ENCODE measurements at regions not wholly inside any gene's neighbourhood (a gene's known extent, or its start where the extent isn't known, plus 50 kb on each side); places are given as distances from the start of the nearest gene placed in this dataset.

DNA sequence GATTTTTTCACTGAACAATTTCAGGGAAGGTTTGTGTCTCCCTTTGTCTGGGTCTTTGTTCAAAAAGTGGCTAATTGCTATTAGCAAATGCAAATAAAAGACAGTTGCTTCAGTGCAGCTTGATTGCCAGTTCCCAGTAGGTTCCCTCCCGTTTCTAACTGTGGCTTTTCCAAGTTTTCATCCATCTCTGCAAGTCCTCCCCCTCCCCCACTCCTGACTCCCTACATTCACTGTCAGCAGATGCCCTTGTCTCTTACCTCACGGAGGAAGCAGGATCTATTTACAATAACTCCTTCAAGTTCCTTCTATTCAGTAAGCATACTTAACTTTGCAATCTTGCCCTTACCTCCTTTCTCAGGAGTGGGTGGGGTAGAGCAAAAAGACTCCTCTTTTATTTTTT, 55.4 kb upstream of the SCEL start:
- Histone ChIP-seq H3K4me1 (ENCODE audit: control insufficient read depth, insufficient read depth, low read length) (peaks cover 11% of the 10 kb centered on the region), H3K27me3 (ENCODE audit: control insufficient read depth, insufficient read depth, low read length) (peaks cover 17% of the 10 kb centered on the region)

DNA sequence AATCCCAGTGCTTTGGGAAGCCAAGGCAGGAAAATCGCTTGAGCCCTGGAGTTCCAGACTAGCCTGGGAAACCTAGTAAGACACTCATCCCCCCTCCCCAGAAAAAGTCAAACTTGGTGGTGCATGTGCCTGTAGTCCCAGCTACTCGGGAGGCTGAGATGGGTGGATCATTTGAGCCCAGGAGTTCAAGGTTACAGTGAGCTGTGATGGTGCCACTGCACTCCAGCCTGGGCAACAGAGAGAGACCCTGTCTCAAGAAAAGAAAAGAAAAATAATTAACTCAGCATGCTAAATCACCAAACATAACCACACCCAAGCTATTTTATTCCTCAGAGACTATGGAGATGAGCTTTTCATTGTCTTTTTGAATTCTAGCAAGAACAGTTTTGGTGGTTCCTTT, 56.2 kb upstream of the SCEL start:
- Histone ChIP-seq H3K9ac (ENCODE audit: low read depth, low read length) (no peak overlapping the region), H3K27me3 (ENCODE audit: control insufficient read depth, insufficient read depth, low read length) (peaks cover 17% of the 10 kb centered on the region), H3K36me3 (ENCODE audit: insufficient read depth, low read length) (no peaks in the 10 kb centered on the region), H3K9me3 (replicated peaks; ENCODE audit: low read length) (no peaks in the 10 kb centered on the region), H3K4me3 (ENCODE audit: low read length) (no peak overlapping the region), H3K4me2 (ENCODE audit: low read length) (no peak overlapping the region), H3K4me1 (ENCODE audit: control insufficient read depth, insufficient read depth, low read length) (peaks cover 11% of the 10 kb centered on the region)

More for the DNA sequence above, 55.4 kb upstream of the SCEL start:
- no peak overlapping the region for H3K9ac ChIP-seq (ENCODE audit: low read depth, low read length)
- no peaks in the 10 kb centered on the region for H3K9me3 ChIP-seq (replicated peaks; ENCODE audit: low read length)
- H3K4me2 ChIP-seq (ENCODE audit: low read length) = no peak overlapping the region
- H3K36me3 ChIP-seq (ENCODE audit: insufficient read depth, low read length) = no peaks in the 10 kb centered on the region
- no peak overlapping the region for H3K4me3 ChIP-seq (ENCODE audit: low read length)

DNA sequence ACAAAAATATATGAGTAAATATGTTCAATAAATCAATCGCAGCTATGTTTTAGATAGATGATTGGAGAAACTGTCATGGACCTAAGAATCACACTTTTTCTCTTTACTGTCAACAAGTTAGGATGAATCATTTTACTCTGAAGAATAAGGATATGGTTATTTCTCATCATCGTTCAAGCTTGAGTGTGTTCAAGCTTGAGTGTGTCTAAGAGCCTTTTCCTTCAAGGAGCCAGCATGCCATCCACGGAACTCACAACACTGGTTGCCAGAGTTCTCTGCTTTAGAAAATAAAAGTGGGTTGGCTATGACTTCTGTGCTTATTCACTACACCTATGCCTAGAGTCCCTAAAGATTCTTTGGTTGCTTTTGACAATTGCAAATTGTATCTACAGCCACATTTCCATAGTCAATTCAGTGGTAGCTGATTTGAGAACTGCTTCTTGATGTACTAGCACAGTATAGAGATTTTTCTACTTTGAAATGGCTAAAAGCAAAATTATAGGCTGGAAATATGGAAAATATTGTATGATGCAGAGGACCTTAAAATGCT, 58.1 kb upstream of the SCEL start:
- peaks cover 17% of the 10 kb centered on the region for H3K27me3 ChIP-seq (ENCODE audit: control insufficient read depth, insufficient read depth, low read length)
- no peaks in the 10 kb centered on the region for H3K36me3 ChIP-seq (ENCODE audit: insufficient read depth, low read length)
- peak overlapping the region; percentile 32 for H3K9ac ChIP-seq (ENCODE audit: low read depth, low read length)
- no peaks in the 10 kb centered on the region for H3K9me3 ChIP-seq (replicated peaks; ENCODE audit: low read length)
- H3K4me1 ChIP-seq (ENCODE audit: control insufficient read depth, insufficient read depth, low read length) = peaks cover 11% of the 10 kb centered on the region
- peak overlapping the region; percentile 80 for H3K4me2 ChIP-seq (ENCODE audit: low read length)
- H3K4me3 ChIP-seq (ENCODE audit: low read length) = no peak overlapping the region

DNA sequence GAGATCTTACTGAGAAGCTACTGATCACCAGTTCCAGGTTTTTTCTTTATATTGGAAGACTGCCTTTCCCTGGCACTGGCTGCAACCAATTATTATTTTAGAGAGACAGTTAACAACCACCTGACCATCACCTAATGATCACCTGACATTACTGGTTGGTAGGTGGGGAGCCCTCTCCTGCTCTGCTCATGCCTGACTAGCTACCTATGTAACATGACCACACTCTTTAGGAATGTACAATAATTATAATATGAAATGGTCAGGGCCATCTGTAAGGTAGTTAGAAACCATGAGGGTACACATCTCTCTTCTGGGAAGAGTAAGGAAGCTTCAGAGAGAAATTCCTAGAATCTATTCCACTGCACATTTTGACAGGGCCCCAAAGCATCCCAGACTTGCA, 59.0 kb upstream of the SCEL start:
- Histone ChIP-seq H3K4me1 (ENCODE audit: control insufficient read depth, insufficient read depth, low read length) (peaks cover 11% of the 10 kb centered on the region), H3K27me3 (ENCODE audit: control insufficient read depth, insufficient read depth, low read length) (peaks cover 19% of the 10 kb centered on the region), H3K36me3 (ENCODE audit: insufficient read depth, low read length) (no peaks in the 10 kb centered on the region), H3K4me2 (ENCODE audit: low read length) (no peak overlapping the region), H3K9ac (ENCODE audit: low read depth, low read length) (no peak overlapping the region), H3K9me3 (replicated peaks; ENCODE audit: low read length) (no peaks in the 10 kb centered on the region), H3K4me3 (ENCODE audit: low read length) (no peak overlapping the region)

DNA sequence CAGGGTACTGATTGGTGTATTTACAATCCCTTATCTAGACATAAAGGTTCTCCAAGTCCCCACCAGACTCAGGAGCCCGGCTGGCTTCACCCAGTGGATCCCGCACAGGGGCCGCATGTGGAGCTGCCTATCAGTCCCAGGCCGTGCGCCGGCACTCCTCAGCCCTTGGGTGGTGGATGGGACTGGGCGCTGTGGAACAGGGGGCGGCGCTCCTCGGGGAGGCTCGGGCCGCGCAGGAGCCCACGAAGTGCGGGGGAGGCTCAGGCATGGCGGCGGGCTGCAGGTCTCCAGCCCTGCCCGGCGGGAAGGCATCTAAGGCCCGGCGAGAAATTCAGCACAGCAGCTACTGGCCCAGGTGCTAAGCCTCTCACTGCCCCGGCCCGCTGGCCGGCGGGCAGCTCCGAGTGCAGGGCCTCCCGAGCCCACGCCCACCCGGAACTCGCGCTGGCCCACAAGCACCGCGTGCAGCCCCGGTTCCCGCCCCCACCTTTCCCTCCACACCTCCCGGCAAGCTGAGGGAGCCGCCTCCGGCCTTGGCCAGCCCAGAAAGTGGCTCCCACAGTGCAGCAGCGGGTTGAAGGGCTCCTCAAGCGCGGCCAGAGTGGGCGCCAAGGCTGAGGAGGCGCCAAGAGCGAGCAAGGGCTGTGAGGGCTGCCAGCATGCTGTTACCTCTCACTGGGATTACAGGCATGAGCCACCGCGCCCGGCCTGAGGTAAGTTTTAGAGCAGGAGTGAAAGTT, 60.0 kb upstream of the SCEL start:
- peaks cover 17% of the 10 kb centered on the region for H3K27me3 ChIP-seq (ENCODE audit: control insufficient read depth, insufficient read depth, low read length)
- no peaks in the 10 kb centered on the region for H3K36me3 ChIP-seq (ENCODE audit: insufficient read depth, low read length)
- H3K4me2 ChIP-seq (ENCODE audit: low read length) = no peak overlapping the region
- no peak overlapping the region for H3K4me3 ChIP-seq (ENCODE audit: low read length)
- H3K9me3 ChIP-seq (replicated peaks; ENCODE audit: low read length) = no peaks in the 10 kb centered on the region
- no peak overlapping the region for H3K9ac ChIP-seq (ENCODE audit: low read depth, low read length)
- peaks cover 11% of the 10 kb centered on the region for H3K4me1 ChIP-seq (ENCODE audit: control insufficient read depth, insufficient read depth, low read length)

DNA sequence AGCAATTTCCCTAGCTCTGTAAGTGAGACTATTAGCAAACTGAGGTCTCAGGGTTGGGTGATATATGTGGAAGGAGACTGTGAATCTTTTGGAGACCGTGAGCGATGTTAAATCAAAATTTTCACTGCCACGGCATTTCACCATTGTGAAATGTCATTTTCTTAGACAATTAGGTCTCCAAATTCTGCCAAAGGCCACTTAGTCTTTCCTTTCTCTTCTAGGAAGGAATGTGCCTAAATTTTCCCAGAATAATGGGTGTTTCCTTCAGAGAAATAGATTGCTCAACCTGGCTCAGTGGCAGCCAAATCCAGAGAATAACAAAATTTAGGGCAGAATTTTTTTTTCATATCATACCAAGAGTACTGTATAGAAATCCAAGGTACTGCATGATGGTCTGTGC, 64.5 kb upstream of the SCEL start:
- Histone ChIP-seq H3K9me3 (replicated peaks; ENCODE audit: low read length) (no peaks in the 10 kb centered on the region), H3K4me2 (ENCODE audit: low read length) (no peak overlapping the region), H3K9ac (ENCODE audit: low read depth, low read length) (no peak overlapping the region), H3K4me1 (ENCODE audit: control insufficient read depth, insufficient read depth, low read length) (no peaks in the 10 kb centered on the region), H3K27me3 (ENCODE audit: control insufficient read depth, insufficient read depth, low read length) (peaks cover 9% of the 10 kb centered on the region), H3K4me3 (ENCODE audit: low read length) (no peak overlapping the region), H3K36me3 (ENCODE audit: insufficient read depth, low read length) (no peaks in the 10 kb centered on the region)

DNA sequence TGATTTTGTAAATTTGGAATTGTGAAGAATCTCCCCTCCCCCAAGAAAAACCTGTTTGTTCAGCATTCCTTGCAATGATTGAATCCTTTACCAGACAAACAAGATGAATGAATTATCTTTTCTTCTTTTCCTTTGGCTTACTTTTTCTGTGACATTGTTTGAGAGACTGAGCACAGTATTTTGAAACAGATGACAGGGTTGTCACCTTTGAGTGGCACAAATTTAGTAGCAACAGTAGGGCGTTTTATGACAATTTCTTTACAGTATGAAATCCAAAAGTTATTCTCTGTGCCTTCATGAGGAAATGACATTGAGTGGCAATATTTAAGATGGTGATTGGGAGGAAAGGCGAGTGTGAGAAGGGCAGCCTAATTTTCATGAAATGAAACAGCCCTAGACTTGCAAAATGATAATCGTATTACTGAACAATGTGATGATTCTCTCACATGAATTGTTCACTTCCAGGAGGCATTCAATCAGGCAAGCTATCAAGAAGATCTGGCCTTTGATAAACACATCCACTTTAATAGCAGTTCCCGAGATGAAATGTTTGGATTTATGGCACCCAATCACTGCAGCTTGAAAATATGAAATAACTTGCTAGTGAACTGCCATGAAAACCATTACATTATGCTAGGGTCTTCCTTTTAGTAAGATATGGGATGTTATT, 68.6 kb upstream of the SCEL start:
- Histone ChIP-seq H3K36me3 (ENCODE audit: insufficient read depth, low read length) (no peaks in the 10 kb centered on the region), H3K4me1 (ENCODE audit: control insufficient read depth, insufficient read depth, low read length) (no peaks in the 10 kb centered on the region), H3K9ac (ENCODE audit: low read depth, low read length) (no peak overlapping the region), H3K4me3 (ENCODE audit: low read length) (no peak overlapping the region), H3K4me2 (ENCODE audit: low read length) (no peak overlapping the region), H3K9me3 (replicated peaks; ENCODE audit: low read length) (no peaks in the 10 kb centered on the region), H3K27me3 (ENCODE audit: control insufficient read depth, insufficient read depth, low read length) (peaks cover 9% of the 10 kb centered on the region)

DNA sequence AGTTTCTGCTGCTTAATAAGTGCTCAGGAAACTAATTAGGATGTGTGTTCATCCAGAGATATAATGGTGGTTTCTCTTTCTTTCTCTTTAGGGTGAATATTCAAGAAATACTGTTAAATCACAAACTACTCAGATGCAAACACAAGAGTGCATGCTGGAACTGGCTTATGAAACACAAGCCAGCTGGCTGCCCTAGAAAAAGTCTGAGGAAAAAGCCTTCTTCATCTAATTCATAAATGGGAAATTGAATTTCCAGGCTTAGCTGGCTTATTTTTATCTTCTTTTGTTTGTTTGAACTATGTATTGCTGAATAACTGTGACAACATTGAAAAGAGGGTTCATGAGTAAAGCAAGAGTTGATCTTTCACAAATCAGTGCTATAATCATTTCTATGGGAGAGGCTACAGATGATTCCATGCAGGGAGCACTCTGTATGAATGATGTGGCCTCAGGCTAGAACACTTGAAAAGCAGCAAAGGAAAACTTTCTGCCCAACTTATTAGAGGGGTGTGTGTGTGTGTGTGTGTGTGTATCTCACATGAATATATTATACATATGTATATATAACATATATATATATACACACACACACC, 69.8 kb upstream of the SCEL start:
- H3K4me3 ChIP-seq (ENCODE audit: low read length) = no peak overlapping the region

DNA sequence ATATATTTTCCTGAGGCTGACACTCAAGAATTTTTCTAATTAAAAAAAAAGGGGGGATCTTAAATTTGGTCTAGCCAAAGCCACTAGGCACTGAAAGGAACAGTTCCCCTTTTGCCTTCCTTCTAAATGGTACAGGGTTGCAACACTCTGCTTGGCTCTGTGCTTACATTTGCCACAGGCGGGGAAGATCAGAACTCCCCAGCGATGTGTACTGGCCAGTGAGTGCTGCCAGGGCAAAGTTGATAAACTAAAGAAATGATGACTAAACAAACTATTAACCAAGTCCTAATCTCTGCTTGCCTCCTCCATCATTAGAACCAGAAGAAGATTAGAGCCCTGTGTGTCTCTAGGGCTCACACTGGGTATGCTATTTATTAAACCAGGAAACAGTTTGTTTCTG, 75.3 kb upstream of the SCEL start:
- Histone ChIP-seq H3K9me3 (replicated peaks; ENCODE audit: low read length) (no peaks in the 10 kb centered on the region), H3K4me3 (ENCODE audit: low read length) (no peak overlapping the region), H3K4me2 (ENCODE audit: low read length) (no peak overlapping the region), H3K36me3 (ENCODE audit: insufficient read depth, low read length) (no peaks in the 10 kb centered on the region), H3K27me3 (ENCODE audit: control insufficient read depth, insufficient read depth, low read length) (peaks cover 3% of the 10 kb centered on the region), H3K4me1 (ENCODE audit: control insufficient read depth, insufficient read depth, low read length) (no peaks in the 10 kb centered on the region), H3K9ac (ENCODE audit: low read depth, low read length) (no peak overlapping the region)

More for the DNA sequence above, 69.8 kb upstream of the SCEL start:
- Histone ChIP-seq H3K4me1 (ENCODE audit: control insufficient read depth, insufficient read depth, low read length) (no peaks in the 10 kb centered on the region), H3K4me2 (ENCODE audit: low read length) (no peak overlapping the region), H3K9ac (ENCODE audit: low read depth, low read length) (no peak overlapping the region), H3K27me3 (ENCODE audit: control insufficient read depth, insufficient read depth, low read length) (peaks cover 4% of the 10 kb centered on the region), H3K36me3 (ENCODE audit: insufficient read depth, low read length) (no peaks in the 10 kb centered on the region), H3K9me3 (replicated peaks; ENCODE audit: low read length) (no peaks in the 10 kb centered on the region)

DNA sequence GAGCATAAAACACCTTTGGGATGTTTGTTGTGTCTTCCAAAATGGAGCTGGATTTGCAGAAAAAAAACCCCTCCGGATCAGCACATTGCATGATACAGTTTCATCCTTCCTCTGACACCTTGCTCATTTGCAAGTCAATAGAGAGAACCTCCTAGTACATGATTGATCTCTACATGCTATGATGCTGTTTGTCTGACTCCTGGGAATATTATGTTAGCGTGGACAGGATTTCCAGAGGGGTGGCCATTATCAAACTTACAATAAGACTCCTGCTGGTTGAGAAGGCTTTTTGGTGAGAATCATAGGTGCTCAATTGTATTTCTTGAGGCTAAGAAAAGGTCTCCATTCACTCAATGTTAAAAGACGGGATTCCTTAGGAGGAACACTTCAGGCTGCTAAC, 75.9 kb upstream of the SCEL start:
- Histone ChIP-seq H3K4me1 (ENCODE audit: control insufficient read depth, insufficient read depth, low read length) (no peaks in the 10 kb centered on the region), H3K27me3 (ENCODE audit: control insufficient read depth, insufficient read depth, low read length) (peaks cover 3% of the 10 kb centered on the region)

DNA sequence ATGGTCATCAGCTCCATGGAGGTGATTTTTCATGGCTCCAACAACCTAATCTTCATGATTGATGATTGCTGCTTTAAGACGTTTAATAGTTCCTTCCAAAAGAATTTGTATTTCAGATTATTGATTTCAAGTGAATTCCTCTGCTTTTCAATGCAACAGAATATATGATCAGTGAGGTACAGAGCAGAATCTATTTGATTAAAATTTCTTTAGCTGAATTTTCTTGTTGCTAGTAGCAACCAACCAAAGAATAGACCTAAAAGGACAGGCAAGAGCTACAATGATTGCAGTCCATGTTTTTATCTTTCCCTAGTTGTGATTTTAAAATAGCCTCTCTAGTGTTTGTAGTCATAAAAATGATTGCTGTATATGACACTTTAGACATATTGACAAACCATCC, 76.8 kb upstream of the SCEL start:
- no peaks in the 10 kb centered on the region for H3K4me1 ChIP-seq (ENCODE audit: control insufficient read depth, insufficient read depth, low read length)
- no peak overlapping the region for H3K9ac ChIP-seq (ENCODE audit: low read depth, low read length)
- H3K9me3 ChIP-seq (replicated peaks; ENCODE audit: low read length) = no peaks in the 10 kb centered on the region
- no peaks in the 10 kb centered on the region for H3K36me3 ChIP-seq (ENCODE audit: insufficient read depth, low read length)
- H3K4me2 ChIP-seq (ENCODE audit: low read length) = no peak overlapping the region
- no peak overlapping the region for H3K4me3 ChIP-seq (ENCODE audit: low read length)
- H3K27me3 ChIP-seq (ENCODE audit: control insufficient read depth, insufficient read depth, low read length) = peaks cover 3% of the 10 kb centered on the region

More for the DNA sequence above, 75.9 kb upstream of the SCEL start:
- Histone ChIP-seq H3K9me3 (replicated peaks; ENCODE audit: low read length) (no peaks in the 10 kb centered on the region), H3K36me3 (ENCODE audit: insufficient read depth, low read length) (no peaks in the 10 kb centered on the region), H3K4me3 (ENCODE audit: low read length) (no peak overlapping the region), H3K4me2 (ENCODE audit: low read length) (no peak overlapping the region), H3K9ac (ENCODE audit: low read depth, low read length) (no peak overlapping the region)

All from skeletal muscle satellite cell (primary cell).